ENCODE measurements at regions not wholly inside any gene's neighbourhood (a gene's known extent, or its start where the extent isn't known, plus 50 kb on each side); places are given as distances from the start of the nearest gene placed in this dataset.

DNA sequence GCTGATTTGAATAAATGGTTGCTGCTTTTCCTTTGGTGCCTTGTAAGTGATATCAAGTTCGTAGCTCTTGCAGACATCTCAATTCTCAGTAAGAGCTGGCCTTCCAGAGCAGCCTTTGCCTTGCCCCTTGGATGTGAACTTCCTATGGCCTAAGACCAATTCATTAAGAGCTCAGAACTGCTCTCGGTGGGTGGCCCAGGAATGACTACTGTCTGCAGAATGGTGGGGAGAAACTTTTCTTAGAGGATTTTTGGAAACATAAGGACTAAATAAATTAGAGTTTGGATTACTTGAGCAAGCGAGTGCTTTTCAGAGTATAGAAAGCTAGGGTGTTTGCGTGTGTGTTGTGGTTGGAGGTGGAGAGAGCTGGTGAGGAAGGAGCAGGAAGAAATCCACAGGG, 306.4 kb upstream of the TBX3 start:
- TF ChIP-seq EZH2 (IDR thresholded peaks at IDR 0.05; ENCODE audit: borderline replicate concordance, low read depth, low read length) = no peak
- no peak for TF ChIP-seq ZBTB8A (IDR thresholded peaks at IDR 0.05; ENCODE audit: partially characterized antibody)
- TF ChIP-seq, protein P1, sequence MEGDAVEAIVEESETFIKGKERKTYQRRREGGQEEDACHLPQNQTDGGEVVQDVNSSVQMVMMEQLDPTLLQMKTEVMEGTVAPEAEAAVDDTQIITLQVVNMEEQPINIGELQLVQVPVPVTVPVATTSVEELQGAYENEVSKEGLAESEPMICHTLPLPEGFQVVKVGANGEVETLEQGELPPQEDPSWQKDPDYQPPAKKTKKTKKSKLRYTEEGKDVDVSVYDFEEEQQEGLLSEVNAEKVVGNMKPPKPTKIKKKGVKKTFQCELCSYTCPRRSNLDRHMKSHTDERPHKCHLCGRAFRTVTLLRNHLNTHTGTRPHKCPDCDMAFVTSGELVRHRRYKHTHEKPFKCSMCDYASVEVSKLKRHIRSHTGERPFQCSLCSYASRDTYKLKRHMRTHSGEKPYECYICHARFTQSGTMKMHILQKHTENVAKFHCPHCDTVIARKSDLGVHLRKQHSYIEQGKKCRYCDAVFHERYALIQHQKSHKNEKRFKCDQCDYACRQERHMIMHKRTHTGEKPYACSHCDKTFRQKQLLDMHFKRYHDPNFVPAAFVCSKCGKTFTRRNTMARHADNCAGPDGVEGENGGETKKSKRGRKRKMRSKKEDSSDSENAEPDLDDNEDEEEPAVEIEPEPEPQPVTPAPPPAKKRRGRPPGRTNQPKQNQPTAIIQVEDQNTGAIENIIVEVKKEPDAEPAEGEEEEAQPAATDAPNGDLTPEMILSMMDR (IDR thresholded peaks at IDR 0.05 in 2 of 3, conservative IDR thresholded peaks at IDR 0.05 in 1 of 3; ENCODE audit: insufficient read depth in 2 of 3, low read depth in 1 of 3, low read length in 3 of 3) = no peak
- TF ChIP-seq TARDBP (IDR thresholded peaks at IDR 0.05) = no peak
- no peak for TF ChIP-seq RAD21 (CRISPR knock-in tag; conservative IDR thresholded peaks at IDR 0.05 in 1 of 2, IDR thresholded peaks at IDR 0.05 in 1 of 2)
- no peak for TF ChIP-seq YY1 (IDR thresholded peaks at IDR 0.05; ENCODE audit: borderline replicate concordance in 1 of 3, control insufficient read depth in 1 of 3, extremely low read depth in 1 of 3, insufficient read depth in 3 of 3, insufficient read length in 1 of 3, insufficient replicate concordance in 2 of 3, low read depth in 1 of 3, low read length in 2 of 3)
- TF ChIP-seq, protein P2, sequence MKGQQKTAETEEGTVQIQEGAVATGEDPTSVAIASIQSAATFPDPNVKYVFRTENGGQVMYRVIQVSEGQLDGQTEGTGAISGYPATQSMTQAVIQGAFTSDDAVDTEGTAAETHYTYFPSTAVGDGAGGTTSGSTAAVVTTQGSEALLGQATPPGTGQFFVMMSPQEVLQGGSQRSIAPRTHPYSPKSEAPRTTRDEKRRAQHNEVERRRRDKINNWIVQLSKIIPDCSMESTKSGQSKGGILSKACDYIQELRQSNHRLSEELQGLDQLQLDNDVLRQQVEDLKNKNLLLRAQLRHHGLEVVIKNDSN (CRISPR knock-in tag; IDR thresholded peaks at IDR 0.05) = no peak
- TF ChIP-seq HCFC1 (IDR thresholded peaks at IDR 0.05; ENCODE audit: low read depth, low read length) = no peak
- no peak for TF ChIP-seq TEAD2 (tag; IDR thresholded peaks at IDR 0.05)
- TF ChIP-seq SIRT6 (IDR thresholded peaks at IDR 0.05; ENCODE audit: low read depth, low read length) = no peak
- no peak for TF ChIP-seq ZBED1 (IDR thresholded peaks at IDR 0.05)

Data from K562 (cell line).